Activated T-cell treated with anti-CD3 and anti-CD28 coated beads for 1 hour (primary cell): ENCODE measurements at regions not wholly inside any gene's neighbourhood (a gene's known extent, or its start where the extent isn't known, plus 50 kb on each side); places are given as distances from the start of the nearest gene placed in this dataset.

Source experiments
- DNase-seq: peaks from one replicate; pipeline ENCODE4 v3.0.0-alpha.2; 2020; ENCODE audit warnings: low read depth

DNA sequence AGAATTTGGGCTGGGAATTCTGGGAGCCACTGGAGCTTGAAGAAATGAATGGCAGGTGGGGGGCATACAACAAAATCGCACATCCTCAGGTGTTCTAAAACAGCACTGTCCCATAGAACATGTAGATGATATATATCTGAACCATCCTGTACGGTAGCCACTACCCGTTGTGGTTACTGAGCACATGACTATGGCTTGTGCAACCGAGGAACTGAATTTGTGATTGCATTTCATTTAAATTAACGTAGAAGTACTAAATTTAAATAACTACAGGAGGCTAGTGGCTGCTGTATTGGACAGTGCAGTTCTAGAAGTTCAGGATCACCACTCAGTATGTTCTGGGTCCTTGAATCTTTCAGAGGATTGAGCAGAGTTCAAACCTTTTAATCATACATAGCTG is 172.4 kb downstream of the PHETA1 start:
- DNase-seq, result no peak

DNA sequence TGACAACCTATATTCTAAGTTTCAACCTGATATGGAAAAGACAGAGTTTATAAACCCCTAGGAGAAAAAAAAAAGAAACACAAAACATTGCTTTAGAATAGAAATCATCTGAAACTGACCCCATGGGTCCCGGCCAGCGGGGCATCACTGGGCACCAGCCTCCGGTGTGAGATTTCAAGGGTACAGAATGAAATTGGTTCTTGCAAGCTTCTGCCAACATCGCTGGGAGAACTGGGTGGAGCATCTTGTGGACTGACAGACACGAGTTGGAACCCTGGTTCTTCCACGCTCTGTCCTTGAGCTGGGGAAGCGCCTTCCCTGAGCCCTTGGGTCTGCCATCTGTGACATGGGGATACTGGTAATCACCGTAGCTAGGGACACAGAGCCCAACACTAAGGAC is 173.6 kb downstream of the PHETA1 start:
- DNase-seq, result no peak

DNA sequence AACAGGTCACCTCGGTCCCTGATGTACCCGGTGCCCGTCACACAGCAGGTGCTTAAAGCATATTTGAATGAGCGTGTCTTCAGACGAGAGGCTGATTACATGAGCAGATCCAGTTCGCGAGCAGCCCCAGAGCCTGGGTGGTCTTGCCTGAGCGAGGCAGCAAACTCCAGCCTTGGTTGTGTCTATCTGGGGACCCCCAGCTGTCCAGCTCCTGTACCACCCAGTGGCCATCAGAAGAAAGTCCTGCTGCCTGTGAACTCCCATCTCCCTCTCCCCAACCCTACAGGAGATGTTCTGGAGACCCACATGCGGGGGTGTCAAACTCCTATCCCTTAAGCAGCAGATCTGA is 174.2 kb downstream of the PHETA1 start:
- DNase-seq, result no peak

DNA sequence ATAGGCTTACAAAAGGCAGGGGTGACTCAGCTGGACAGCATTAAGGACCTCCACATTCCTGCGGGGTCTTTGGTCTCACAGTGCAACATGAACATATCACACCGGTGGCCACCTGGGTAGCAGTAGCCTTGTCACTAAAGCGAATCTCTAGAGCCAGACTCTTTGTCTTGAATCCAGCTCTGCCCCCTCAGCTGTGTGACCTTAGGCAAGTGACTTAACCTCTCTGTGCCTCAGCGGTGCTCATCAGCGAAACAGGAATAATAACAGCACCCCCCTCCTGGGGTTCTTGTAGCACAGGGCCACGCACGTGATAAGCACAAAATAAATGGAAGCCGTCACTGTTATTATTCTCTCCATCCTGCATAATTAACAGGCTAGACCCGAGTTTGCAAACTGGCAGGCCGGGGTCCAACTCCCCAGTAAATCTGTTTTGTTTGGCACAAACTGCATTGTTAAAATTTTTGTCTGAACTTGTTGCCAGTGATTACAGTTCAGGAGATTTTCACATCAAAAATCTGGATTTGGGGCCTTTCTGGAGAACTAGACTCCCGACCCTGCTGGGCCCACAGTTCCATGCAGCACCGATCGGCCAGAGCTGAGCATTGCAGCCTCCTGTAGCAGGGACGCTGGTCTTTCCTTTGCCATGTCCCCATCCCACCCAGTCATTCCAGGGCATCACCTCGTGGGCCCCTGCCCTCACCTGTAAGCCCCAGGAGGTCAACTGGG is 174.8 kb downstream of the PHETA1 start:
- no peak for DNase-seq

DNA sequence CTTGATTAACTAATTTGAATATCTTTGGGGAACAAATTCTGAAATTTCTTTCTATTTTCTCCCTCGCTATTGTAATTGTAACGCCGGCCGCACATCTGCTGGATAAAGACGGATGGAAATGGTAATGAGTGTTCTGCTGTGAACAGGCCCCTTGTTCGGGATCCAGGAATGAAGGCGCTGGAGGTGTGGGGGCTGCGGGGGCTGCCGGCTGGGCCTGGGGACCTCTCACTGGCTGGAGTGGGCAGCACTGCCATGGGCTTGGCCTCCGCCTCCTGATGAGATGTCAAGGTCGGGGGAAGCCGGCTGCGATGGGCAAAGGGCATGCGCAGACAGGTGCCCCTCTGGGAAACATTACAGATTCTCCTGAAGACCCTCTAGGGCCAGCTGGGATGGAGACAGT is 175.4 kb downstream of the PHETA1 start:
- no peak for DNase-seq

DNA sequence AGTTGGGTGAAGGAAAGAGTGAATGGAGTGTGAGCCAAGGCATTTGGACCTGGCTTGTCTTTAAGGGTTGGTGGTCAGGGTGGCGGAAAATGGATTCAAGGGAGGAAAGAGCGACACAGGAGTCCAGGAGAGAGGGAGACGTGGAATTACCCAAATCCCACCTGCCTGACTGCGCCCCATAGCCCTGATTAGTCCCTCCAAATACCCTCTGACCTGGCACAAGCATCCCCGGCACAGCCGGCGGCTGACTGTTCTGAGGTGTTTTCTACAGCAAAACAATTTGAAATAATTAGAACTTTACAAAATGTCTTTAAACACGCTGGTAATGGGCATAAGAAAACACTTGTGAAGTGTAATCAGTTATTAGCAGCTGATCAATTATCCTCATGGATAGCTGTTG is 175.8 kb downstream of the PHETA1 start:
- no peak for DNase-seq

DNA sequence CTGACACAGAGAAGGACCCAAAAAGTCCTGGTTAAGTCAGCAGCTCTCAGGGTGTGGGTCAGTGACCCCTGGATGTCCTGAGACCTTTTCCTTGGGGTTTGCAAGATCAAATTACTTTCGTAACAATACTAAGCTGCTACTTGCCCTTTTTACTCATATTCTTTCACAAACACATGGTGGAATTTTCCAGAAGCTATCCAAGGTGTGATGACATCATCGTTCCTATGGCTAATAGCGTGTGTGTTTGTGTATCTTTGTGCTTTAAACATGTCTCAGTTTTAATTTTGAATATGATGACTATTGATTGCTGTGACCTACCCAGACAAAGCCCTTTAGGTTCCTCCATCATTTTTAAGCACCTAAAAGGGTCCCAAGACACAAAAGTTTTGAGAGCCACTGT is 176.2 kb downstream of the PHETA1 start:
- DNase-seq, result no peak

DNA sequence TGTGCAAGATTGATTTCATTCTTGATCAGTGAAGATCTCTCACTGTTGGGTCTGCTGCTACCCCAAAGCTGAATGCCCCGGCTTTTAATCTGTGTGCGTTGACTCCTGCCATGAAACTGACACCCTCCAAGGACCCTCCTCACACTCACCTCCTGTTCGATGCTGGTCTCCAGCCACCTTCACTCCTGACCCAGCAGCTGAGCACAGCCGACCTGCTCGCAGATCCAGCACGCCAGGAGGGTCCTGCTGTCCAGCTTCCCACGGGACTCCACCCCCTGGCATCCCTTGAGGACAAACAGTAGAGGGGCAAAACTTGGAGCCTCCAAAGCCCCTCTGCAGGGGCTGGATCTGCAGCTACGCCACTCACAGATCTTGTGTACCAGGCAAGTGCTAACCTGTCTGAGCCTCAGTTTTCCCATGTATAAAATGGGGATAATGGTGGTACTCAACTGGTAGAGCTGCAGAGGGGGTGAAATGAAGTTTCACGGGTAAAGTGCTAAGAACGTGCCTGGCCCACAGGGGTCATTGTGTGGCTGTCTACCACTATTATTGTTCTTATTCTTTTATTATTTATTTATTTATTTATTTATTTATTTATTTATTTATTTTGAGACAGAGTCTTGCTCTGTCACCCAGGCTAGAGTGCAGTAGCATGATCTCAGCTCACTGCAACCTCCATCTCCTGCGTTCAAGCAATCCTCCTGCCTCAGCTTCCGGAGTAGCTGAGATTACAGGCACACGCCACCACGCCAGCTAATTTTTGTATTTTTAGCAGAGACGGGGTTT is 178.0 kb downstream of the PHETA1 start:
- DNase-seq, result no peak

DNA sequence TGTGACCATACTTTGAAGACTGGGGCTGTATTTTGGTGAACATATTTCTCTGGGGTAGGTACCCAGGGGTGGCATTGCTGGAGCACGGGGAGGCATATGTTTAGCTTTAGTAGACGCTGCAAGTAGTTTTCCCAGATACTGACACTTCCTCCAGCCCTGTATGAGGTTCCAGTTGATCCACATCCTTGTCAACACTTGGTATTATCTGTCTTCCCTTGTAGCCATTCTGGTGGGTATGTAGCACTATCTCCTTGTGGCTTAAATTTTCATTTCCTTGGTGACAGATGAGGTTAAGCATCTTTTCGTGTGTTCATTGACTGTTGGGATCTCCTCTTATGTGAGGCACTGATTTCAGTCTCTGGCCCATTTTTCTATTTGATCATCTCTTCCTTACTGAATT is 179.1 kb downstream of the PHETA1 start:
- no peak for DNase-seq

DNA sequence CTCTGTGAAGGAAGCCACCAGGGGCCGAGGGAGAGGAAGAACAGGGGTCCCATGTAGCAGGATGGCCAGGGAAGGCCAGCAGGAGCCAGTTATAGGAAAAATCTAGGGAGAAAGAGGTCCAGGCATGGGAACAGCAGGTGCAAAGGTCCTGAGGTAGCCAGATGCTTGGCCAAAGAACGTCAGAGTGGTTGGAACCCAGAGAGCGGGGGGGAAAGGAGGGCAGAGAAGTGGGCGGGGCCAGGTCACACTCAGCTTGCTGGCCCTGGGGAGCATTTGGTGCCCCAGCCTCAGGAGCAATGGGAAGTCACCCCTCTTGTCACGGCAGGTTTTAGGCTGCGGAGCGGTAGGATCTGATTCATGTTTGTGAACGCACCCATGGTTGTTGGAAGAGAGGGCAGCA is 180.5 kb downstream of the PHETA1 start:
- DNase-seq, result no peak

DNA sequence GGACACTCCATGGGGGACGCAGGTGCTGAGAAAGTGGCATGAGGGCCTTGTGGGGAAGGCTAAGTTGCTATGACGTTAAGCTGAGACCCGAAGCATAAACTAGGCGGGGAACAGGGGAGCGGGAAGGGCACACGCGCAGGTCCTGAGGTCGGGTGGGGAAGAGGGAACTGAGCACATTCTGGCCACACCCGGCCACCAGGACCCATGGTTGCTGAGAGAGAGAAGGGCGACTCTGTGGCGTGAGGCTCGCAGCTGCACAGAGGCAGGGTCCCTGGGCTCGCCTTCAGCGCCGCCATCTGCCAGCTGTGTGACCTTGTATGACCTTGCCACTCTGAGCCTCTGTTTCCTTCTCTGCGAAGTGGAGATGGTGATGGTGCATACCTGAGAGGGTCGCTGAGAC is 182.5 kb downstream of the PHETA1 start:
- DNase-seq, result no peak

DNA sequence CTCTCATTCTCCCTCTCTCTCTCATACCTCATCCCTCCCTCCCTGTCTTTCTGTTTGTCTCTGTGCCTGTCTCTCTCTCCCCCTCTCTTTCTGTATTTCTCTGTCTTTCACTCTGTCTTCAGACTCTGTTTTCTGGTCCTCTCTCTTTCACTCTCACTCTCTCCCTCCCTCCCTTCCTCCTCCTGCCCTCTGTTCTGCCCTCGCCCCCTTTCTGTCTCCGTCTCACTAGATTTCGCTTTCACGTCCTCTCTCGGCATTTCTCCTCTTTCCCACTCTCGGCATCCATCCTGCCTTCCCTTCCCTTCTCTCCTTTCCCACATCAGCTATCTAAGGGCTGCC is 183.0 kb downstream of the PHETA1 start:
- no peak for DNase-seq

DNA sequence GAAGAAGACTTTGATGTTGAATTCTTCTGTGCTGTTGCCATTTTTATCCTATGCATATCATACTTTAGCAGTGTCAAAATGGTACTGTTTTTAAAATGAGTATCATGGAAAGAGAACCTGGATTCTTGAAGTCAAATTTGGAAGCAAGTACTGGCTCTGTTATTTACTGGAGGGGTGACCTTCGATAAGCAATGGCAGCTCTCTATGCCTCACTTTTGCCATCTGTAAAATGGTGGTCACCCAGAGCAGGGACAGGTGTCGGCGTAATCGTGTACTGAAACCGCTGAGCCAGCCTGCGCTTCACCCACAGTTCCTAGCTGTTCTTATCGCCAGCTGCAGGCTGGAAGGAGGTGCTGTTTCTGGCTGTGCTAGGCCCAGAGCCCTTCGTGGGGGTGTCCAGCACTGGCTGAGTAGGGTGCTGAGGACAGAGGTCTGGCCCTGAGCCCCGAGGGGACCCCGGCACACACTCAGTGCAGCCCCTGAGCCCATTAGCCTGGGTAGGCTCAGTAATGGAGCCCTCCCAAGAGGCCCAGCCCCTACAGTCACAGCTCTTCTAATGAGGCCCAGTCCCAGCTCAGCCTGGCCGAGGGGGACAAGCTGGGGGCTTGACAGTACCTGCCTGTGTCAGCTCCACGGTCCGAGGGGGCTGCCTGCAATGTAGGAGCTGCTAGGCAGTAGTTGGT is 183.5 kb downstream of the PHETA1 start:
- DNase-seq, result no peak

DNA sequence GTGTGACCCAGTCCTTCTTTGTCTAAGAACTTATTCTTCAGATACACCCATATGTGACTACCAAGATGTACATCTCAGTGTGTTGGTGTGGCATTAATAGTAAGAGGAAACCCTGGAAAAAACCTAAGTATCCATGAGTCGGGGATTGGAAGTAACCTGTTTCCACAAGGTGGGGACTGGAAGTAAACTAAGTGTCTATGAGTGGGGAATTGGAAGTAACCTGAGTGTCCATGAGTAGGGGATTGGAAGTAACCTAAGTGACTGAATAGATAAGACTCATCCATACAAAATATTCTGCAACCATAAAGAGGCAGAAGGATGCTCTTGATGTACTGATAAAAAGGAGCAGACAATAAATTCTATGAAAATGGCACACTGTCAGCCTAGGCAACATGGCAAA is 184.7 kb downstream of the PHETA1 start:
- no peak for DNase-seq

DNA sequence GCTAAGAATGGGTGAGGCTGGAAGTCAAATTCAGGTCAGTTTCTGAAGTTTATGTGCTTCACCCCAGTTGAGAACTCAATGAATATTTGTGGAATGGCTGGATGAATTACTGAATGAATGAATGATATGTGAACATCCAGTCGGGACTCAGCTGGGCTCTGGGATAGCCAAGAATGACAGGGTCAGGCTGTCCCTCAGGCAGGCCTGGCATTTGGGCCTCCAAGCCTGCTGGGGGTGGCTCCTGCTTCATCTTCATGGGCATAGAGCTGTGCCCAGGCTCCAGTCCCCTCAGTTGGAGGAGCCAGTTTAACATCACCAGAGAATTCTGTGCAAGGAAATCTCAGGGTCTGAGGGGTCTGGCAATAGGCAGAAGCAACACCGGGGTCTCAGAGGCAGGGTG is 185.8 kb downstream of the PHETA1 start:
- DNase-seq, result no peak

DNA sequence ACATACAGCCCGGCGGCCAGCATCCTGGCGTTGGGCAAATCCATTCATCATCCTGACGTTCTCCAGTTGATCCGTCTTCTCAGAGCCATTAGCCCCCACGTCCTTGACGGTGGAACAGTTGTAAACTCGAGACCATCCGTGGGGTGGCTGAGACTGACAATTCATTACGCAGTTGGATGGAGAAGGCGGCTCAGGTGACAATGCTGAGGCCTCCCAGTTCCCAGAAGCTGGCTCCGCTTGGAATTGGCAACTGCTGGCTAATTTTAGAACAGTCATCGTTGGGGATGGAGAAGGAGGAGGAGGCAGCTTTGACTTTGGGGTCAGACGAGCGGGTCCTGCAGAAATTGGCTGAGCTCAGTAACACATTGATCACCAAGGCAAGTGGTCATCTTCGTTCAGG is 186.5 kb downstream of the PHETA1 start:
- DNase-seq, result no peak

DNA sequence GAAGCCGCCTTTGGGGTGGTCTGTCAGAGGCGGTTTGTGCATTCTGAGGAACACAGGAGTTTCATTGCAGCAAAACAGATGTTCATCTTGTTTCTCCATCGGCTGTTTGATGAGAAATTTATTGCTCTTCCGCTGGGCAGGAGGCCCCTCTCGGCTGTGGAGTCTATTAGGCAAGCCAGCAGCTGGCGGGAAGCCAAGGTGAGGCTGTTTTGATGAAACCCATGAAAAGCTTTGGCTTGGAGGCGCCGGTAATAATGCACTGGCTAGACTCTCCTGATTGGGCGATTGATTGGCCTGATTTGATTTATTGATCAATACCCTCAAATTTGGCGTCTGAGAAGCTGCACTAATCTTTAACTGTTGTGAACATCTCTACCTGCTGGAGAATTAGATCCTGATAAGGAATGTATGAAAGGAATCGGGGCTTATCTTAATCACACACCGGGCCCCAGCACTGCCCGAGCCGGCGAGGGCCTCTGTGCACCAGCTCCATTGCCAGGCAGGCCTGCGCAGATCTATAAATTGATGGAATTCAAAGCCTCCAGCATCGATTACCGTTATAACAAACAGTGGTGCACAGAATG is 187.7 kb downstream of the PHETA1 start:
- DNase-seq, result no peak

DNA sequence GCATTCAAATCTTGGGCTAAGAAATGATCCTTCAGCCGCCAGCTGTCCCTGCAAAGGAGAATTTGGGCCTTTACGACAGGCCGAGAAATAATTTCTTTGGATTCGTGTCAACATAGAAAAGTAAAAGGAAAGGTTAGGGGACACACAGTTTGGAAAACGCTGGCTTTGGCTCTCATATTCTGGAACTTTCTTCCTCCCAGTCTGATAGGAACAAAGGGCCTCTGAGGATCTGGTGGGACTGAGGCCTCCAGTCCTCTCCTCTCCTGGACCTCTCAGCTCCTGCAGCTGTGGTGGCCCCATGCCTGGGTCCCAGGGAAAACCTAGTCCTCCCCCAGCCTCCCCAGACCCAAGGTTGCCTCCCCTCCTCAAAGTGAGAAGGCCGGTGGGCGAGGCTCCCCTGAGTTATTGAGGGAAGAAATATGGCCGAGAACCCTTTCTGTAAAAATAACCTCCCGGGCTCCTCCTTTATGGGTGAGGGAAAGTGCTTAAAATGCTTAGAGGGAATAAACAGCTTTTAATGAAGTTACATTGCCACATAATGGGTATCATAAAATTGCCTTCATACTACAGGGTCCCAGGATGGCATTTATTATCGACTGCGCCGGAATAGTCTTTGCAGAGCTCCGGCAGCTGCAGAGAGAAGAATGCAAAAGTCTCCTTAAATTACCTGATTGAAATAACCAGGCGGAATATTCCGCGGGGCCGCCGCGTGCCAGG is 188.3 kb downstream of the PHETA1 start:
- no peak for DNase-seq

DNA sequence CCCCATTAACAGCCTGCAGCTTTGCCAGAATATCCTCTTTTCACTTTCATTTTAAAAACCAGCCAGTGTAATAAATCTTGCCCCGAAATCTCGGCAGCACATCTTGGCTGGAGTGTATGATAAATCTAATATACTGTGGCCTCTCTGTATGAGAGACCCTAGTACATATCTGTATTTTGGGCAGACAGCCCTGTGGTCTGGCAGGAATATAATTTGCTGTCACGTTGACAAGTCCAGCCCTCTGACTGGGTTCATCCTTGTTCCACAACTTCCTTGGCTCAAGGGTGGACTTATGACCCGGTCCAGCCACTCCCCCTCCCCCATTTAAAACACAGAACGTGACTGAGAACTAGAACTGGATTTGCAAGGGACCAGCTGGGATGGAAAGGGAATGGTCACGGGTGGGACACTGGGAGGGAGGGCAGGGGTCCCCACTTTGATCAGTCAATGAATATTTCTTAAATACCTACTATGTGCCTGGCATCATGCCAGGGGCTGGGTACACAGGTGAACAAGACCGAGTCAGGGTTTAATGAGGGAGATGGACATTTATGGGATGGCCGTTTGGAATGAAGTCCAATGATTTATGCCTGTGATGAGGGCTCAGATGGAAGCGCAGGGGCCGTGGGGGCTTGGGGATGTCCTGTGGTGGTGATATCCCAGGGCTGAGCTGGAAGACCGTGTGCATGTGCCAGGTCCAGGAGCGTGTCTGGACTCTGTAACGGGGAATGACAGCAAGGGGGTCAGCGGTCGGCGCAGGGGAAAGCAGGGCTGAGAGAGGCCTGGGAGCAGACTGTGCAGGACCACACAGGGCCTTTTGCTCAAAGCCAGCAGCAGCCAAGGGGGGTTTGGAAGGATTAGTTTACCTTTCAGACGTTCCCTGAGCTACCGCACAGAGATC is 190.5 kb downstream of the PHETA1 start:
- DNase-seq, result no peak

DNA sequence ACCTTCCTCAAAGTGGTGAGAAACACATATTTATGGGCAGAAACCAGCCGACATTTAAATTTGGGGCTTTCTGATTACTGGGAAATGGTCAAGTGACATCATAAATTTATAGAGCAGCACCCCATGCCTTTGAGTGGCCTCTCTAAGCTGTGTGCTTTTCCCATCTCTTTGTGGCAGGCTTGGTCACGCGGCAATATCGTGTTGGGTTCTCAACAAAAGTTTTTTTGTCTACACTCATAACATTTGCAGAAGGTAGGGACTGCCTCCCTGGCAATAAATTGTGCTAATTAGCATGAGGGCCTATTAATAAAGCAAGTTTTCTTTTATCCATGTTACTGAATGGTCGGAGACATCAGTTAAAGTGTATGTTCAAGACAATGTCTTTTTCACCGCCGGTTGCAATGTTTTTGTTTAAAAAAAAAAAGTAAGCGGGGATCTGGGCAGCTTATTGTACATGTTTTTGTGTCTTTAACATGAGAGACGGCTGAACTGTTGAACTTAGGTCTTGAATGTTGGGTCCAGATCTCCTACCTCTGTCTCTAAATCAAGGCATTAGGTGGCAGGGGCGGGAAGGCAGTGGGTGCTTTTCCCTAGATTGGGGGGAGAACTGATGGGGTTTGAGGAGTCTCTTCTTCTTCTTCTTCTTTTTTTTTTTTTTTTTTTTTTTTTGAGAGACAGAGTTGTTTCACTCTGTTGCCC is 193.3 kb downstream of the PHETA1 start:
- DNase-seq, result no peak

DNA sequence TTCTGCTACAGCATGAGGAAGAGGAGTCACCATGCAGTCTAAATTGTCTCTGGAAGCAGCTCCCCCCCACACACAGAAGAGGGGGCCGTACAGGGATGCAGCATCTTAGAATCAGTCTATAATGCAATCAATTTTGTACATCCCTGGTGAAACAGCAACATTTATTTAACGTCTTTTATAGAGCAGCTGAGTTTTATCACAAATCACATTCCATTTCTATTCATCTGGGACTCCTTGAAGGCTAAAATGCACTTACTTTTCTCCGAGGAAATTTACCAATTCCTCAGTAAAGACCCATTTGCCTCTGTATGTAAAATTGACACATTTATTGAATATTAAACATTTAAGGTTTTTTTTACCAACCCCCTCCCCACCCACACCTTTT is 193.9 kb downstream of the PHETA1 start:
- no peak for DNase-seq
